Vagina (tissue), 2 donors: ENCODE measurements at regions not wholly inside any gene's neighbourhood (a gene's known extent, or its start where the extent isn't known, plus 50 kb on each side); places are given as distances from the start of the nearest gene placed in this dataset.

ENCODE experiments used
- DNase-seq, 2 donors: peaks; one replicate each; pipeline ENCODE4 v3.0.0-alpha.2; 2017; ENCODE audit errors: extremely low spot score in 2 of 2
- H3K27ac ChIP-seq: fragments of 200-600 bp; sonication (generic); one replicate; pipeline ENCODE4 v1.5.1; 2019
- H3K27me3 ChIP-seq: fragments of 200-600 bp; sonication (generic); one replicate; pipeline ENCODE4 v1.5.1; 2019
- H3K36me3 ChIP-seq, 2 donors: fragments of 200-600 bp; sonication (generic); one replicate each; pipeline ENCODE4 v1.5.1; 2017 to 2019
- H3K4me1 ChIP-seq: fragments of 200-600 bp; sonication (generic); one replicate; pipeline ENCODE4 v1.5.1; 2019
- H3K4me3 ChIP-seq, 2 donors: fragments of 200-600 bp; sonication (generic); 1 replicate in 1 of 2; 2 replicates in 1 of 2; pipeline ENCODE4 v1.5.1; 2016 to 2019
- H3K9me3 ChIP-seq: fragments of 200-600 bp; sonication (generic); one replicate; pipeline ENCODE4 v1.5.1; 2019
- CTCF ChIP-seq, 3 experiments: fragments of 450-650 bp in 2 of 3; fragments of 200-600 bp in 1 of 3; sonication (generic) in 1 of 3; IDR thresholded peaks; one replicate each; pipeline ENCODE4 v1.5.1; 2017 to 2019; ENCODE audit warnings: antibody characterized with exemption in 3 of 3, mild to moderate bottlenecking in 2 of 3, moderate library complexity in 2 of 3
- POLR2A ChIP-seq, 2 donors: fragments of 450-650 bp; IDR thresholded peaks; one replicate each; pipeline ENCODE4 v1.6.1; 2017; ENCODE audit warnings: antibody characterized with exemption in 2 of 2, mild to moderate bottlenecking in 2 of 2, moderate library complexity in 2 of 2
- POLR2AphosphoS5 ChIP-seq, 2 donors: sonication (generic); formaldehyde crosslinking; IDR thresholded peaks; one replicate each; pipeline ENCODE4 v1.9.0; 2017; ENCODE audit warnings: antibody characterized with exemption in 2 of 2, mild to moderate bottlenecking in 2 of 2, low read depth in 1 of 2; ENCODE audit not compliant: insufficient read depth in 1 of 2
- intact Hi-C: fragments of 100-400 bp; cut with DNase I; formaldehyde crosslinking; loops from one replicate; pipeline ENCODE4 v1.15.1; 2023

DNA sequence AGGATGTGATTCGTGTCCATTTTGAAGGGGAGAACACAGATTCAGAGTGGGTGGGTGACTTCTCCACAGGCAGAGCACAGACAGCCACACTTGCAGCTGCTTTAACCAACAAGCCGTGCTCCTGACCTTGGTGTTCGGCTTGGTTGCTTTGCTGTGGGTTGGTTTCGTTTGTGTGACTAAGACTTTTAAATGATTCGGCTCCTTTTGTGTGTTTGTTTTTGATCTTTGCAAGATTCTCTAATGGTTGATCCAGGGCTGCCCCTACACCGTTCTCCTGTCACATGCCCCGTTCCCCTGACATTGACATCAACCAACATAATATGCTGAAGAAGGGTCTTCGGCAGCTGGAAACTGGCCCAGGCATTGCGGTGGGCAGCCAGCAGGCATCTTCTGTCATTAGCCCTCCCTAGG is 95.9 kb upstream of the MBOAT2 start:
- no peak for TF ChIP-seq CTCF (IDR thresholded peaks at IDR 0.05)
- no peak for TF ChIP-seq POLR2AphosphoS5 (IDR thresholded peaks at IDR 0.05; ENCODE audit: insufficient read depth in 1 of 2, low read depth in 1 of 2)
- TF ChIP-seq POLR2A (IDR thresholded peaks at IDR 0.05), result no peak
- intact Hi-C loops, result no loop called here
- Histone ChIP-seq H3K4me1 (peaks cover 11% of the 10 kb centered on the region), H3K36me3 (no peaks in the 10 kb centered on the region), H3K27me3 (no peaks in the 10 kb centered on the region), H3K9me3 (no peaks in the 10 kb centered on the region), H3K4me3 (no peak overlapping the region), H3K27ac (no peak overlapping the region)
- no peak for DNase-seq

GRCh38 chr2:9097892-9098291 is 94.4 kb upstream of the MBOAT2 start:
- H3K4me1 ChIP-seq, result peaks cover 11% of the 10 kb centered on the region
- H3K36me3 ChIP-seq, result no peaks in the 10 kb centered on the region
- H3K27me3 ChIP-seq, result no peaks in the 10 kb centered on the region
- H3K4me3 ChIP-seq, result no peak overlapping the region
- TF ChIP-seq POLR2A (IDR thresholded peaks at IDR 0.05), result no peak
- TF ChIP-seq CTCF (IDR thresholded peaks at IDR 0.05), result no peak
- TF ChIP-seq POLR2AphosphoS5 (IDR thresholded peaks at IDR 0.05; ENCODE audit: insufficient read depth in 1 of 2, low read depth in 1 of 2), result no peak
- DNase-seq, result no peak
- no peak overlapping the region for H3K27ac ChIP-seq
- intact Hi-C loops, result no loop called here
- no peaks in the 10 kb centered on the region for H3K9me3 ChIP-seq

- Histone ChIP-seq H3K27ac (no peak overlapping the region), H3K36me3 (no peaks in the 10 kb centered on the region), H3K4me1 (peaks cover 11% of the 10 kb centered on the region), H3K27me3 (no peaks in the 10 kb centered on the region), H3K4me3 (no peak overlapping the region), H3K9me3 (no peaks in the 10 kb centered on the region)
- TF ChIP-seq POLR2AphosphoS5 (IDR thresholded peaks at IDR 0.05; ENCODE audit: insufficient read depth in 1 of 2, low read depth in 1 of 2) (no peak), CTCF (IDR thresholded peaks at IDR 0.05) (no peak), POLR2A (IDR thresholded peaks at IDR 0.05) (no peak)
- intact Hi-C loops, result no loop called here
- no peak for DNase-seq
Observed at GRCh38 chr2:9097239-9097638, 93.8 kb upstream of the MBOAT2 start.

- TF ChIP-seq POLR2AphosphoS5 (IDR thresholded peaks at IDR 0.05; ENCODE audit: insufficient read depth in 1 of 2, low read depth in 1 of 2), result no peak
- no peak for TF ChIP-seq POLR2A (IDR thresholded peaks at IDR 0.05)
- TF ChIP-seq CTCF (IDR thresholded peaks at IDR 0.05), result no peak
Observed at GRCh38 chr2:9096761-9097160, 93.3 kb upstream of the MBOAT2 start.

DNA sequence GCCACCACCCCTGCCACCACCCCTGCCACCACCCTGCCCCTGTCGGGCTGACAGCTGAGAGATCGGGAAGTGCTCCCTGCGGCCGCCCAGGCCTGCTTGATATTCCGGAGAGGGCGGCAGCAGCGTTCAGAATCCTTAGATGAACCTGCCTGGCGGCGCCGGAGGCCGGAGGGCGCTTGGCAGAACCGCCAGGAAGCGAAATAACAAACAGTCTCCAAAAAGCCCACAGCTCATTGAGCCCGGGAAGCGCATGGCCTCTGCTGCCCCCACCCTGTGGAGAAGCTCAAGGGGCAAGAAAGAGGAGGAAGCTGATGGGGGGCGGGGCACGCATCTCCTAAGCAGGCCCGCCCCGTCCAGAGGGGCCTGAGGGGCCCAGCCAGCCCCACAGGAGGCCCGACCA is 92.2 kb upstream of the MBOAT2 start:
- Histone ChIP-seq H3K4me3 (no peak overlapping the region), H3K36me3 (no peaks in the 10 kb centered on the region), H3K27ac (no peak overlapping the region), H3K9me3 (no peaks in the 10 kb centered on the region), H3K27me3 (no peaks in the 10 kb centered on the region), H3K4me1 (peaks cover 11% of the 10 kb centered on the region)
- TF ChIP-seq POLR2A (IDR thresholded peaks at IDR 0.05) (no peak), CTCF (IDR thresholded peaks at IDR 0.05) (no peak), POLR2AphosphoS5 (IDR thresholded peaks at IDR 0.05; ENCODE audit: insufficient read depth in 1 of 2, low read depth in 1 of 2) (no peak)
- intact Hi-C loops, result no loop called here
- DNase-seq, result no peak

More at GRCh38 chr2:9096761-9097160, 93.3 kb upstream of the MBOAT2 start:
- intact Hi-C loops, result no loop called here
- H3K27me3 ChIP-seq, result no peaks in the 10 kb centered on the region
- H3K36me3 ChIP-seq, result no peaks in the 10 kb centered on the region
- peaks cover 11% of the 10 kb centered on the region for H3K4me1 ChIP-seq
- no peaks in the 10 kb centered on the region for H3K9me3 ChIP-seq
- DNase-seq, result no peak
- no peak overlapping the region for H3K4me3 ChIP-seq
- H3K27ac ChIP-seq, result no peak overlapping the region
